K562 (cell line): ENCODE measurements at regions not wholly inside any gene's neighbourhood (a gene's known extent, or its start where the extent isn't known, plus 50 kb on each side); places are given as distances from the start of the nearest gene placed in this dataset.

Experiments used
- BCL6 ChIP-seq: fragments of 250-450 bp; sonication (Bioruptor Pico); IDR thresholded peaks from 2 replicates; pipeline ENCODE4 v1.4.0; 2020
- ETV6 ChIP-seq, 3 experiments: fragments of 150-350 bp in 1 of 3; sonication (generic) in 1 of 3; formaldehyde crosslinking in 1 of 3; IDR thresholded peaks; 2 replicates each; pipeline versions ENCODE4 v1.6.1 to v1.8.0; 2014 to 2022; ENCODE audit warnings: borderline replicate concordance in 2 of 3, low read depth in 2 of 3, antibody characterized with exemption in 1 of 3, low read length in 1 of 3, mild to moderate bottlenecking in 1 of 3, missing genetic modification reagents in 1 of 3
- FOXP1 ChIP-seq: sonication (generic); formaldehyde crosslinking; IDR thresholded peaks from 2 replicates; pipeline ENCODE4 v1.8.0; 2022; ENCODE audit warnings: mild to moderate bottlenecking, missing genetic modification reagents
- KDM4B ChIP-seq, 2 experiments: fragments of 450-650 bp in 1 of 2; sonication (generic) in 1 of 2; IDR thresholded peaks; 2 replicates each; pipeline ENCODE4 v1.6.1; 2016 to 2017; ENCODE audit warnings: borderline replicate concordance in 2 of 2, antibody characterized with exemption in 1 of 2, low read depth in 1 of 2, mild to moderate bottlenecking in 1 of 2
- KDM5B ChIP-seq: fragments of 200-600 bp; sonication (generic); IDR thresholded peaks from 2 replicates; pipeline ENCODE4 v1.6.1; 2012; ENCODE audit warnings: low read depth, mild to moderate bottlenecking, moderate library complexity, low read length, control low read depth, inconsistent platforms; ENCODE audit not compliant: insufficient replicate concordance
- MEIS2 ChIP-seq: fragments of 450-650 bp; IDR thresholded peaks from 2 replicates; pipeline ENCODE4 v1.6.1; 2014; ENCODE audit warnings: mild to moderate bottlenecking; ENCODE audit not compliant: partially characterized antibody
- PHF8 ChIP-seq: fragments of 200-600 bp; sonication (generic); IDR thresholded peaks from 2 replicates; pipeline ENCODE4 v1.6.1; 2012; ENCODE audit warnings: mixed run types, mild to moderate bottlenecking, inconsistent platforms, low read length, moderate library complexity, borderline replicate concordance
- RBM17 ChIP-seq: fragments of 200-400 bp; formaldehyde crosslinking; IDR thresholded peaks from 2 replicates; pipeline ENCODE4 v1.6.1; 2017; ENCODE audit warnings: low read depth, mild to moderate bottlenecking, low read length, borderline replicate concordance
- RBM39 ChIP-seq: fragments of 200-400 bp; formaldehyde crosslinking; optimal IDR thresholded peaks from 2 replicates; pipeline ENCODE3; 2018; ENCODE audit warnings: low read depth, low read length
- SMAD3 ChIP-seq: fragments of 450-650 bp; formaldehyde crosslinking; conservative IDR thresholded peaks from 2 replicates; pipeline ENCODE4 v1.4.0; 2020; ENCODE audit warnings: mild to moderate bottlenecking
- THAP7 ChIP-seq: fragments of 250-450 bp; sonication (Bioruptor Pico); IDR thresholded peaks from 2 replicates; pipeline ENCODE4 v1.5.0; 2021
- THRB ChIP-seq: fragments of 450-650 bp; formaldehyde crosslinking; conservative IDR thresholded peaks from 2 replicates; pipeline ENCODE4 v1.4.0; 2022; ENCODE audit warnings: mild to moderate bottlenecking, missing genetic modification characterization
- ZNF175 ChIP-seq: fragments of 200-800 bp; sonication (Bioruptor generic); IDR thresholded peaks from 2 replicates; pipeline ENCODE4 v1.6.1; 2016; ENCODE audit warnings: low read depth, mild to moderate bottlenecking, missing genetic modification characterization, missing compliant biosample characterization
- ZNF444 ChIP-seq: fragments of 250-450 bp; sonication (Bioruptor Pico); IDR thresholded peaks from 2 replicates; pipeline ENCODE4 v1.4.0; 2020; ENCODE audit warnings: mild to moderate bottlenecking, moderate library complexity
- ZNF780A ChIP-seq: fragments of 250-450 bp; sonication (Bioruptor Pico); IDR thresholded peaks from 2 replicates; pipeline ENCODE4 v1.5.0; 2021; ENCODE audit warnings: mild to moderate bottlenecking
- TF ChIP-seq, protein P1 (sequence below), 2 experiments: fragments of 450-650 bp; IDR thresholded peaks; 2 replicates each; pipeline ENCODE4 v1.6.1; 2016

- TF ChIP-seq BCL6 (CRISPR knock-in tag), result no peak
- no peak for TF ChIP-seq ZNF780A (CRISPR knock-in tag)
- TF ChIP-seq THAP7 (CRISPR knock-in tag), result no peak
- no peak for TF ChIP-seq RBM17
- no peak for TF ChIP-seq ZNF175
- TF ChIP-seq KDM5B, result no peak
- TF ChIP-seq MEIS2, result peak; percentile 62
- TF ChIP-seq, protein P1, sequence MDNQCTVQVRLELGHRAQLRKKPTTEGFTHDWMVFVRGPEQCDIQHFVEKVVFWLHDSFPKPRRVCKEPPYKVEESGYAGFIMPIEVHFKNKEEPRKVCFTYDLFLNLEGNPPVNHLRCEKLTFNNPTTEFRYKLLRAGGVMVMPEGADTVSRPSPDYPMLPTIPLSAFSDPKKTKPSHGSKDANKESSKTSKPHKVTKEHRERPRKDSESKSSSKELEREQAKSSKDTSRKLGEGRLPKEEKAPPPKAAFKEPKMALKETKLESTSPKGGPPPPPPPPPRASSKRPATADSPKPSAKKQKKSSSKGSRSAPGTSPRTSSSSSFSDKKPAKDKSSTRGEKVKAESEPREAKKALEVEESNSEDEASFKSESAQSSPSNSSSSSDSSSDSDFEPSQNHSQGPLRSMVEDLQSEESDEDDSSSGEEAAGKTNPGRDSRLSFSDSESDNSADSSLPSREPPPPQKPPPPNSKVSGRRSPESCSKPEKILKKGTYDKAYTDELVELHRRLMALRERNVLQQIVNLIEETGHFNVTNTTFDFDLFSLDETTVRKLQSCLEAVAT (IDR thresholded peaks at IDR 0.05), result peak; percentile 80 to 94; a peak in 3 of 4 replicates
- no peak for TF ChIP-seq ETV6 (IDR thresholded peaks at IDR 0.05; ENCODE audit: borderline replicate concordance in 1 of 2, low read depth in 2 of 2, low read length in 1 of 2)
- no peak for TF ChIP-seq ETV6 (CRISPR knock-in tag; IDR thresholded peaks at IDR 0.05; ENCODE audit: borderline replicate concordance)
- no peak for TF ChIP-seq PHF8
- no peak for TF ChIP-seq KDM4B (IDR thresholded peaks at IDR 0.05; ENCODE audit: borderline replicate concordance in 2 of 2, low read depth in 1 of 2)
- TF ChIP-seq FOXP1 (CRISPR knock-in tag), result no peak
- 0 out of 2 replicates have a peak, but pooled peaks have one; percentile 26 for TF ChIP-seq SMAD3
- TF ChIP-seq THRB (CRISPR knock-in tag), result no peak
- TF ChIP-seq RBM39, result no peak
- no peak for TF ChIP-seq ZNF444
These were observed 678.1 kb downstream of the UQCRFS1 start (continued) for GRCh38 chr19:28534766-28535351.
